HG02571 (cell line): ENCODE measurements at regions not wholly inside any gene's neighbourhood (a gene's known extent, or its start where the extent isn't known, plus 50 kb on each side); places are given as distances from the start of the nearest gene placed in this dataset.
"Not testable (repeated sequence)": the region's sequence is repeated elsewhere in the genome, so short reads cannot be mapped to it uniquely, and the experiment has no call there.

ENCODE experiments used
- ATAC-seq: cut with Tn5 transposase; IDR thresholded peaks from one replicate; pipeline ENCODE4 v1.9.1; 2021; ENCODE audit warnings: mild to moderate bottlenecking, moderate library complexity; ENCODE audit not compliant: unreplicated experiment

- no peak for ATAC-seq
Measured at GRCh38 chr12:16881986-16882570, 276.1 kb upstream of the LMO3 start.

- no peak for ATAC-seq
Measured at GRCh38 chr12:16880864-16881285, 274.9 kb upstream of the LMO3 start.

- ATAC-seq = no peak
Measured at GRCh38 chr12:16870845-16871244, 264.9 kb upstream of the LMO3 start.

GRCh38 chr12:16863742-16864141 lies 257.8 kb upstream of the LMO3 start:
- ATAC-seq = no peak

- peak; percentile 93 for ATAC-seq
Measured at GRCh38 chr12:16857456-16857923, 251.5 kb upstream of the LMO3 start.

GRCh38 chr12:16854465-16854864 lies 248.5 kb upstream of the LMO3 start:
- ATAC-seq = no peak

- ATAC-seq = no peak
Measured at GRCh38 chr12:16849473-16849872, 243.5 kb upstream of the LMO3 start.

- ATAC-seq = no peak
Measured at GRCh38 chr12:16844875-16845274, 238.9 kb upstream of the LMO3 start.

- ATAC-seq = peak; percentile 91
Measured at GRCh38 chr12:16833376-16834015, 227.5 kb upstream of the LMO3 start.

- ATAC-seq = no peak
Measured at GRCh38 chr12:16828891-16829290, 222.9 kb upstream of the LMO3 start.

- no peak for ATAC-seq
Measured at GRCh38 chr12:16807731-16808130, 201.8 kb upstream of the LMO3 start.

- ATAC-seq = no peak
Measured at GRCh38 chr12:16796168-16796567, 190.2 kb upstream of the LMO3 start.

- no peak for ATAC-seq
Measured at GRCh38 chr12:16789204-16789790, 183.3 kb upstream of the LMO3 start.

GRCh38 chr12:16788506-16789203 lies 182.7 kb upstream of the LMO3 start:
- ATAC-seq = no peak

GRCh38 chr12:16785953-16786352 lies 180.0 kb upstream of the LMO3 start:
- no peak for ATAC-seq

- ATAC-seq = no peak
Measured at GRCh38 chr12:16785524-16785923, 179.6 kb upstream of the LMO3 start.

GRCh38 chr12:16769129-16769528 lies 163.2 kb upstream of the LMO3 start:
- ATAC-seq = not testable (repeated sequence)

GRCh38 chr12:16766736-16767135 lies 160.8 kb upstream of the LMO3 start:
- ATAC-seq = no peak

- no peak for ATAC-seq
Measured at GRCh38 chr12:16763901-16764300, 157.9 kb upstream of the LMO3 start.

- ATAC-seq = no peak
Measured at GRCh38 chr12:16756833-16757555, 151.0 kb upstream of the LMO3 start.

- ATAC-seq = no peak
Measured at GRCh38 chr12:16730772-16731171, 124.8 kb upstream of the LMO3 start.
